ENCODE measurements at regions not wholly inside any gene's neighbourhood (a gene's known extent, or its start where the extent isn't known, plus 50 kb on each side); places are given as distances from the start of the nearest gene placed in this dataset.
"Not testable (repeated sequence)": the region's sequence is repeated elsewhere in the genome, so short reads cannot be mapped to it uniquely, and the experiment has no call there.

DNA sequence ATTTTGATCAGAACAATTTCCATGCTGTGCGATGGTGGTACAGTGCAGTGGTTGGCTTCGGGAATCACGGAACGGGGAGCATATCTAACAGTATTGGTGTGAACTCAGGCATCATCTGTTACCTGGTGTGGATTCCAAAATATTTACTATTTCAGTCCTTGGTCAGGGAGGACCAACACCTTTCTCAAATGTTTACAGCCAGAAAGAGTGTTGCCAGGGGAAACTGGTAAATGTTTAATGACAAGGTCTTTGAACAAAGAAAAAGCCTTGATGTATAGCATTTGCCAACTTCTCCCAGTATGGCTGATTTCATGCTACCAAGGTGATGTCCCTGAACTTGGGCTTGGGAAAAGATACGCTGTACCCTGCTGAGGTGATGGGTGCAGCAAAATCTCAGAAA lies 145.6 kb upstream of the POC5 start:
- peak in 4 of 11 donors; percentile 10 to 32 (median 26) for DNase-seq (ENCODE audit: extremely low read depth in 1 of 11, low read depth in 9 of 11, low spot score in 4 of 11)

DNA sequence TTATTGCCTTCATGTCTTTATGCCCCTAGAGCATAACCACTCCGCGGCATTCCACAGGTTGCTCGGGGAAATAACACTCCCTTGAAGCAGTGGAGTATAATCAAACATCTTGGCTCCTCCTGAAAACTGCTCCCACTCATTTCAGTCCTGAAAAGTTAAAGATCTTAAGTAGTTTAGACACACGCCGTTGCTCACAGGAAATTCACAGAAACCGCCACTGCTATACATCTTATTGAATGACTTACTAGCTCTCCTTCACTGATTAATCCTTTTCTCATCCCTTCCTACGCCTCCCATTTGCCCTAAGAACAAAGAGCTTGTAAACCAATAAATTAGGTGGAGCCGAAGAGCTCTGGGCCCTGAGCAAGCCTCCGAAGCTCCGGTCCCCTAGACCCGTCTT lies 142.4 kb upstream of the POC5 start:
- peak in 7 of 11 donors; percentile 3 to 50 (median 18) for DNase-seq (ENCODE audit: extremely low read depth in 1 of 11, low read depth in 9 of 11, low spot score in 4 of 11)

GRCh38 chr5:75856056-75856455 lies 138.8 kb upstream of the POC5 start:
- DNase-seq (ENCODE audit: extremely low read depth in 1 of 11, low read depth in 9 of 11, low spot score in 4 of 11), result no peak

GRCh38 chr5:75848077-75848476 lies 130.8 kb upstream of the POC5 start:
- no peak for DNase-seq (ENCODE audit: extremely low read depth in 1 of 11, low read depth in 9 of 11, low spot score in 4 of 11)

- no peak for DNase-seq (ENCODE audit: extremely low read depth in 1 of 11, low read depth in 9 of 11, low spot score in 4 of 11)
Observed at GRCh38 chr5:75847561-75848021, 130.4 kb upstream of the POC5 start.

GRCh38 chr5:75844301-75844700 lies 127.1 kb upstream of the POC5 start:
- DNase-seq (ENCODE audit: extremely low read depth in 1 of 11, low read depth in 9 of 11, low spot score in 4 of 11), result no peak

DNA sequence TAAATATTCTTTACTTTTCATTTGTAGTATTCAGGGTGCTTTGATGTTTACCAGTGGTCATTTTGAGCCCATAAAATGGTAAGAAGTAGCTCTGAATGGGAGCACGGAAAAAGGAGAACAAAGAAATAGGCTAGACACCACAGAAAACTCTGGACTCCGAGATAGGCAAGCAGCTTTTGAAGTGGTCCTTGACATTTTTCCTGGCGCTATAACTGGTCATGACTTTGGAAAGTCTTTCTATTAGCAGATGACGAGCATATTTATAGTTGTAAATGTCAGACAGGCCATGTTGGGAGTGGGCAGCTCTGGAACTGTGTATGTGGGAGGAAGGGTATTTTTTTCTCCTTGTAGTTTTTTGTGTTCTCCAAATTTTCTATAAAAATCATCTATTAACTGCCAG lies 126.1 kb upstream of the POC5 start:
- no peak for DNase-seq (ENCODE audit: extremely low read depth in 1 of 11, low read depth in 9 of 11, low spot score in 4 of 11)

DNA sequence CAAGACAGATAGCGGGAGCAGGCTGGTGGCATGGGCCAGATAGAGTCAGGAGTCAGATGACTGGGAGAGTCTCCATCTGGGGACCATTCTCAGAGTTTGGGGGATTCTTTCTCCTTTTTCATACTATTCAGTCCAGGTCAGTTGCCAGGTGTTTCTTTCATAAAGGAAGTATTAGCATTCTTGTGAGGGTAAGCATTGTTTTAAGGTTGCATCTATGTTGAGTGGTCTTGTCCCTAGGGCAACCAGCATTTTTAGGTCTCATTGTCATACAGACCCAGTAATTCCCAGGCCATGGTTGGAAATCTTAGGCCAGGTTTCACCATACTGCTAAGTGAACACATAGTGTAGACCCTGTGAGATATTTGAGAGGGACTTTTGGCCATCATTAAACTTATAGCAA lies 122.3 kb upstream of the POC5 start:
- no peak for DNase-seq (ENCODE audit: extremely low read depth in 1 of 11, low read depth in 9 of 11, low spot score in 4 of 11)

GRCh38 chr5:75837258-75837841 lies 120.1 kb upstream of the POC5 start:
- no peak for DNase-seq (ENCODE audit: extremely low read depth in 1 of 11, low read depth in 9 of 11, low spot score in 4 of 11)

- DNase-seq (ENCODE audit: extremely low read depth in 1 of 11, low read depth in 9 of 11, low spot score in 4 of 11), result no peak
Observed at GRCh38 chr5:75831561-75831960, 114.3 kb upstream of the POC5 start.

DNA sequence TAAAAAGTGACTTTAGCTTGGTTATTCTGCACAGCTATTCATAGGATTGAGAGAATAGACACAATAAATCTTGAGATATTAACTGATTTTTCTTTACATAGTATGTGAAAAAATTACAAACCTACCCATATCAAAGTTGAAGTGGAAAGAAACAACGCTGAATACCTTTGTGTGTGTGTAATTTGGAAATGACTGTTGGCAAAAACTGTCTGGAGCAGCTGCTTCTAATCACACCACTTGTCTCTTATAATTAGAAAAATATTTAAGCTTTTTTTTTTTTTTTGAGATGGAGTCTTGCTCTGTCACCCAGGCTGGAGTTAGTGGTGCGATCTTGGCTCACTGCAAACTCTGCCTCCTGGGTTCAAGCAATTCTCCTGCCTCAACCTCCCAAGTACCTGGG lies 110.8 kb upstream of the POC5 start:
- DNase-seq (ENCODE audit: extremely low read depth in 1 of 11, low read depth in 9 of 11, low spot score in 4 of 11), result no peak

DNA sequence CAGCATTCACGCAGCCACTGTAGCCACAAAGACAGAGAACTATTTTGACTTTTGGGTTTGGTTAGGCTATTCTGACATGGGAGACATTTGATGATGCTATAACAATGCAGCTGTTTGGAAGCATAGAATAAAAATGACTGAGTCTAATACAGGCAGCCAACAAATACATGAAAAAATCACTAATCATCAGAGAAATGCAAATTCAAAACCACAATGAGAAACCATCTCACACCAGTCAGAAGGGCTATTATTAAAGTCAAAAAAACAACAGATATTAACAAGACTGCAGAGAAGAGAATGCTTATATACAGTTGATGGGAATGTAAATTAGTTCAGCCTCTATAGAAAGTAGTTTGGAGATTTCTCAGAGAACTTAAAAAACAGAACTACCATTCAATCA lies 107.1 kb upstream of the POC5 start:
- no peak for DNase-seq (ENCODE audit: extremely low read depth in 1 of 11, low read depth in 9 of 11, low spot score in 4 of 11)

DNA sequence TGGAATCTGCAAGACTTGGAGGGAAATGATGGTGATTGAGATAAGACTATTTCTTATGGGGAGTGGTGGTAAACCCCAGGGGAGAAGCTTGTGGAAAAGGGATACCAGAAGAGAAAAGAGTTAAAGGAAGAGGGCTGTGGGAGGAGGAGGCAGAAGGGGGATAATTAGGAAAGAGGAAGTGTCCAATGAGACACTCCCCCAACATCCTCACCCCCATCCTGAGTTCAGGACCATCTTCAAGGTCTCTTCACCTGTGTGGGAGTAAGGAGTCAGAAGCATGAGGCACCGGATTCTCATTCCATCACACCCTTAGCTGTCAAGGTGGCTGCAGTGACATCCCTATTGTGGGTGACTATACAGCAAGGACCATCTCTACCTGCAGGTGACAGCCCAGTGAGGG lies 106.6 kb upstream of the POC5 start:
- no peak for DNase-seq (ENCODE audit: extremely low read depth in 1 of 11, low read depth in 9 of 11, low spot score in 4 of 11)

- DNase-seq (ENCODE audit: extremely low read depth in 1 of 11, low read depth in 9 of 11, low spot score in 4 of 11), result no peak
Observed at GRCh38 chr5:75818661-75819060, 101.4 kb upstream of the POC5 start.

GRCh38 chr5:75799695-75800094 lies 82.5 kb upstream of the POC5 start:
- DNase-seq (ENCODE audit: extremely low read depth in 1 of 11, low read depth in 9 of 11, low spot score in 4 of 11), result not testable (repeated sequence)

DNA sequence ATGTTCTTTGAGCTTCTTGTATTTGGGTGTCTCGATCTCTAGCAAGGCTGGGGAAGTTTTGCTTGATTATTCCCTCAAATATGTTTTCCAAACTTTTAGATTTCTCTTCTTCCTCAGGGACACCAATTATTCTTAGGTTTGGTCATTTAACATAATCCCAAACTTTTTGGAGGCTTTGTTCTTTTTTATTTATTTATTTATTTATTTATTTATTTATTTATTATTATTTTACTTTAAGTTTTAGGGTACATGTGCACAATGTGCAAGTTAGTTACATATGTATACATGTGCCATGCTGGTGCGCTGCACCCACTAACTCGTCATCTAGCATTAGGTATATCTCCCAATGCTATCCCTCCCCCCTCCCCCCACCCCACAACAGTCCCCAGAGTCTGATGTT lies 52.1 kb upstream of the POC5 start:
- DNase-seq (ENCODE audit: extremely low read depth in 1 of 11, low read depth in 9 of 11, low spot score in 4 of 11), result not testable (repeated sequence)
